ENCODE measurements at regions not wholly inside any gene's neighbourhood (a gene's known extent, or its start where the extent isn't known, plus 50 kb on each side); places are given as distances from the start of the nearest gene placed in this dataset.

- no peak for TF ChIP-seq SUZ12 (IDR thresholded peaks at IDR 0.05; ENCODE audit: extremely low read depth, insufficient read depth, insufficient read length)
- TF ChIP-seq YY1 (IDR thresholded peaks at IDR 0.05; ENCODE audit: insufficient read depth, insufficient read length) = no peak
Observed at GRCh38 chr10:9554321-9554720, 1463.4 kb upstream of the CELF2 start.
